Activated T-helper 9 cell treated with anti-CD3 and anti-CD28 coated beads, Interleukin-2, amount 50 U/mL, for 16 hours (primary cell): ENCODE measurements at regions not wholly inside any gene's neighbourhood (a gene's known extent, or its start where the extent isn't known, plus 50 kb on each side); places are given as distances from the start of the nearest gene placed in this dataset.

Experiments used
- DNase-seq: peaks from one replicate; pipeline ENCODE4 v3.0.0-alpha.2; 2020; ENCODE audit warnings: low read depth

- no peak for DNase-seq
Measured at GRCh38 chr10:128898916-128899195, 568.2 kb upstream of the MGMT start.

GRCh38 chr10:128900456-128900855 lies 566.6 kb upstream of the MGMT start:
- DNase-seq: no peak

- DNase-seq: no peak
Measured at GRCh38 chr10:128901236-128901635, 565.8 kb upstream of the MGMT start.

- no peak for DNase-seq
Measured at GRCh38 chr10:128902031-128902710, 564.9 kb upstream of the MGMT start.

GRCh38 chr10:128907155-128907941 lies 559.7 kb upstream of the MGMT start:
- no peak for DNase-seq

GRCh38 chr10:128908099-128908498 lies 558.9 kb upstream of the MGMT start:
- DNase-seq: no peak

- DNase-seq: no peak
Measured at GRCh38 chr10:128908499-128908898, 558.5 kb upstream of the MGMT start.

GRCh38 chr10:128912568-128913311 lies 554.3 kb upstream of the MGMT start:
- no peak for DNase-seq

- no peak for DNase-seq
Measured at GRCh38 chr10:128914681-128915080, 552.4 kb upstream of the MGMT start.

GRCh38 chr10:128915630-128916029 lies 551.4 kb upstream of the MGMT start:
- no peak for DNase-seq

GRCh38 chr10:128916383-128916782 lies 550.7 kb upstream of the MGMT start:
- no peak for DNase-seq

- DNase-seq: no peak
Measured at GRCh38 chr10:128921389-128922022, 545.5 kb upstream of the MGMT start.

- DNase-seq: no peak
Measured at GRCh38 chr10:128922172-128922571, 544.9 kb upstream of the MGMT start.

- no peak for DNase-seq
Measured at GRCh38 chr10:128922619-128923196, 544.3 kb upstream of the MGMT start.

GRCh38 chr10:128924918-128925317 lies 542.1 kb upstream of the MGMT start:
- no peak for DNase-seq

- no peak for DNase-seq
Measured at GRCh38 chr10:128926711-128927110, 540.3 kb upstream of the MGMT start.

- DNase-seq: no peak
Measured at GRCh38 chr10:128927497-128928161, 539.4 kb upstream of the MGMT start.

- DNase-seq: no peak
Measured at GRCh38 chr10:128928231-128928836, 538.7 kb upstream of the MGMT start.

- DNase-seq: no peak
Measured at GRCh38 chr10:128929131-128929530, 537.9 kb upstream of the MGMT start.

GRCh38 chr10:128929767-128930166 lies 537.3 kb upstream of the MGMT start:
- DNase-seq: no peak

- DNase-seq: no peak
Measured at GRCh38 chr10:128930515-128930914, 536.5 kb upstream of the MGMT start.
